B cell (primary cell): ENCODE measurements at regions not wholly inside any gene's neighbourhood (a gene's known extent, or its start where the extent isn't known, plus 50 kb on each side); places are given as distances from the start of the nearest gene placed in this dataset.

ENCODE experiments used
- EZH2 ChIP-seq: IDR thresholded peaks from 2 replicates; pipeline ENCODE4 v1.6.1; 2012; ENCODE audit warnings: borderline replicate concordance, low read depth, mild to moderate bottlenecking, moderate library complexity, low read length; ENCODE audit not compliant: insufficient read depth, poor library complexity, severe bottlenecking
- TF ChIP-seq, protein P1 (sequence below): fragments of 200-600 bp; IDR thresholded peaks from one replicate; pipeline ENCODE4 v1.8.0; 2022; ENCODE audit warnings: antibody characterized with exemption, mild to moderate bottlenecking

- TF ChIP-seq, protein P1, sequence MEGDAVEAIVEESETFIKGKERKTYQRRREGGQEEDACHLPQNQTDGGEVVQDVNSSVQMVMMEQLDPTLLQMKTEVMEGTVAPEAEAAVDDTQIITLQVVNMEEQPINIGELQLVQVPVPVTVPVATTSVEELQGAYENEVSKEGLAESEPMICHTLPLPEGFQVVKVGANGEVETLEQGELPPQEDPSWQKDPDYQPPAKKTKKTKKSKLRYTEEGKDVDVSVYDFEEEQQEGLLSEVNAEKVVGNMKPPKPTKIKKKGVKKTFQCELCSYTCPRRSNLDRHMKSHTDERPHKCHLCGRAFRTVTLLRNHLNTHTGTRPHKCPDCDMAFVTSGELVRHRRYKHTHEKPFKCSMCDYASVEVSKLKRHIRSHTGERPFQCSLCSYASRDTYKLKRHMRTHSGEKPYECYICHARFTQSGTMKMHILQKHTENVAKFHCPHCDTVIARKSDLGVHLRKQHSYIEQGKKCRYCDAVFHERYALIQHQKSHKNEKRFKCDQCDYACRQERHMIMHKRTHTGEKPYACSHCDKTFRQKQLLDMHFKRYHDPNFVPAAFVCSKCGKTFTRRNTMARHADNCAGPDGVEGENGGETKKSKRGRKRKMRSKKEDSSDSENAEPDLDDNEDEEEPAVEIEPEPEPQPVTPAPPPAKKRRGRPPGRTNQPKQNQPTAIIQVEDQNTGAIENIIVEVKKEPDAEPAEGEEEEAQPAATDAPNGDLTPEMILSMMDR: no peak
- TF ChIP-seq EZH2: no peak
Observed at GRCh38 chr1:87398641-87399040, 70.0 kb downstream of the LMO4 start.
